Endothelial cell of umbilical vein (primary cell): ENCODE measurements at regions not wholly inside any gene's neighbourhood (a gene's known extent, or its start where the extent isn't known, plus 50 kb on each side); places are given as distances from the start of the nearest gene placed in this dataset.

Source experiments
- BruUV-seq: library from RNA; stranded (reverse); fragments of 400-500 nt; replicated peaks from 2 replicates; lab custom pipeline; 2021; lab: Mats Ljungman, UMichigan
- CTCF ChIA-PET: fragments of 300-600, 350-600 bp; sonication (Branson Sonifier 250); formaldehyde crosslinking; loops from one replicate; lab custom pipeline; 2021; ENCODE audit warnings: antibody characterized with exemption, inconsistent platforms; lab: Charles Lee
- POLR2A ChIA-PET: fragments of 300-600, 350-600 bp; sonication (Branson Sonifier 250); formaldehyde crosslinking; loops from one replicate; lab custom pipeline; 2021; ENCODE audit warnings: antibody characterized with exemption, inconsistent platforms; lab: Charles Lee
- DNase-seq: peaks from one replicate; pipeline ENCODE4 v3.0.0-alpha.2; 2011; ENCODE audit warnings: low read depth, low spot score
- FAIRE-seq: peaks from 2 replicates; lab custom pipeline; 2011; peaks lifted over from hg19 to GRCh38; lab: Jason Lieb, UNC
- H2AFZ ChIP-seq: 2 replicates; pipeline ENCODE4 v1.6.0; 2012; ENCODE audit warnings: low read depth, low read length, control low read depth, inconsistent platforms
- H3K27ac ChIP-seq: 2 replicates; pipeline ENCODE4 v1.5.1; 2011; ENCODE audit warnings: low read depth, mild to moderate bottlenecking, control low read depth, low read length, moderate library complexity; ENCODE audit not compliant: insufficient read depth
- H3K27me3 ChIP-seq, 2 experiments: 2 replicates each; pipeline versions ENCODE4 v1.6.0 to v1.6.1; 2011; ENCODE audit warnings: low read length in 2 of 2, mixed read lengths in 1 of 2; ENCODE audit not compliant: control insufficient read depth in 2 of 2, insufficient read depth in 2 of 2
- H3K36me3 ChIP-seq, 2 experiments: 2 replicates in 1 of 2; 3 replicates in 1 of 2; pipeline ENCODE4 v1.5.1; 2011; ENCODE audit warnings: low read length in 2 of 2, mild to moderate bottlenecking in 1 of 2, moderate library complexity in 1 of 2; ENCODE audit not compliant: control insufficient read depth in 2 of 2, insufficient read depth in 2 of 2; ENCODE audit errors: extremely low read depth in 1 of 2
- H3K4me1 ChIP-seq: 3 replicates; pipeline ENCODE4 v1.5.1; 2011; ENCODE audit warnings: mild to moderate bottlenecking, low read length; ENCODE audit not compliant: control insufficient read depth, insufficient read depth; ENCODE audit errors: extremely low read depth
- H3K4me2 ChIP-seq: 2 replicates; pipeline ENCODE4 v1.6.1; 2011; ENCODE audit warnings: low read length, control low read depth, mixed read lengths; ENCODE audit not compliant: insufficient read depth
- H3K4me3 ChIP-seq, 3 experiments: fragments of 200-600 bp in 1 of 3; sonication (generic), shearing (Covaris generic) in 1 of 3; replicated peaks in 1 of 3; 2 replicates each; pipeline ENCODE4 v1.5.1; 2011 to 2016; ENCODE audit warnings: control low read depth in 3 of 3, low read length in 3 of 3, mild to moderate bottlenecking in 2 of 3, inconsistent platforms in 1 of 3, low read depth in 1 of 3, moderate library complexity in 1 of 3; ENCODE audit not compliant: insufficient read depth in 1 of 3
- H3K79me2 ChIP-seq: 2 replicates; pipeline ENCODE4 v1.6.0; 2012; ENCODE audit warnings: low read length, inconsistent platforms; ENCODE audit not compliant: control insufficient read depth, insufficient read depth
- H3K9ac ChIP-seq: replicated peaks from 2 replicates; pipeline ENCODE3; 2011; ENCODE audit warnings: low read length, control low read depth; ENCODE audit not compliant: insufficient read depth; ENCODE audit errors: extremely low read depth
- H3K9me1 ChIP-seq: replicated peaks from 3 replicates; pipeline ENCODE4 v1.6.0; 2011; ENCODE audit warnings: mild to moderate bottlenecking, low read length; ENCODE audit not compliant: control insufficient read depth, insufficient read depth; ENCODE audit errors: extremely low read depth
- H3K9me3 ChIP-seq: replicated peaks from 2 replicates; pipeline ENCODE4 v1.5.1; 2012; ENCODE audit warnings: low read length, inconsistent platforms; ENCODE audit not compliant: control insufficient read depth, insufficient read depth
- H4K20me1 ChIP-seq: replicated peaks from 2 replicates; pipeline ENCODE3; 2011; ENCODE audit warnings: mild to moderate bottlenecking, low read length; ENCODE audit not compliant: control insufficient read depth, insufficient read depth; ENCODE audit errors: extremely low read depth
- CTCF ChIP-seq, 2 donors: IDR thresholded peaks; 1 replicate in 1 of 2; 2 replicates in 1 of 2; pipeline ENCODE4 v1.5.1; 2011; ENCODE audit warnings: low read length in 2 of 2, mild to moderate bottlenecking in 2 of 2, moderate library complexity in 2 of 2, control low read depth in 1 of 2, inconsistent platforms in 1 of 2, low read depth in 1 of 2; ENCODE audit not compliant: insufficient read depth in 1 of 2; ENCODE audit errors: extremely low read depth in 1 of 2
- EZH2 ChIP-seq: IDR thresholded peaks from 2 replicates; pipeline ENCODE4 v1.6.1; 2012; ENCODE audit warnings: borderline replicate concordance, low read depth, mild to moderate bottlenecking, moderate library complexity, low read length, inconsistent platforms; ENCODE audit not compliant: severe bottlenecking
- FOS ChIP-seq: IDR thresholded peaks from 2 replicates; pipeline ENCODE4 v1.6.1; 2011; ENCODE audit warnings: mild to moderate bottlenecking, low read length, moderate library complexity, borderline replicate concordance; ENCODE audit not compliant: insufficient read depth
- GATA2 ChIP-seq: IDR thresholded peaks from 2 replicates; pipeline ENCODE4 v1.7.0; 2011; ENCODE audit warnings: low read depth, mild to moderate bottlenecking, moderate library complexity, mixed read lengths, low read length; ENCODE audit not compliant: insufficient read length, insufficient read depth
- JUN ChIP-seq: IDR thresholded peaks from 2 replicates; pipeline ENCODE4 v1.6.1; 2011; ENCODE audit warnings: borderline replicate concordance, low read depth; ENCODE audit not compliant: insufficient read length, insufficient read depth
- MAX ChIP-seq: IDR thresholded peaks from 2 replicates; pipeline ENCODE4 v1.6.1; 2011; ENCODE audit not compliant: insufficient read depth, insufficient read length
- MYC ChIP-seq: IDR thresholded peaks from one replicate; pipeline ENCODE4 v1.6.1; 2011; ENCODE audit warnings: mild to moderate bottlenecking, low read depth, low read length
- POLR2A ChIP-seq: IDR thresholded peaks from 2 replicates; pipeline ENCODE4 v1.6.1; 2012; ENCODE audit warnings: low read depth, mild to moderate bottlenecking, control low read depth, low read length
- POLR2AphosphoS5 ChIP-seq: IDR thresholded peaks from 2 replicates; pipeline ENCODE4 v1.6.1; 2012; ENCODE audit warnings: low read depth, mild to moderate bottlenecking, control low read depth, low read length, moderate library complexity; ENCODE audit not compliant: insufficient read depth
- dilution Hi-C: fragments of 300-500 bp; cut with MboI; formaldehyde crosslinking; loops from one replicate; pipeline ENCODE4 v1.15.0; 2019; ENCODE audit warnings: low sequenced_read_pairs; ENCODE audit not compliant: extremely low pct_ligation_motif_present
- intact Hi-C: fragments of 100-400 bp; cut with micrococcal nuclease; formaldehyde crosslinking; loops from one replicate; pipeline ENCODE4 v1.10.0; 2022

- Histone ChIP-seq H3K27me3 (no peaks in the 10 kb centered on the region), H3K9ac (no peak overlapping the region), H3K4me1 (no peaks in the 10 kb centered on the region), H3K9me1 (no peaks in the 10 kb centered on the region), H3K79me2 (no peaks in the 10 kb centered on the region), H3K9me3 (no peaks in the 10 kb centered on the region), H4K20me1 (no peaks in the 10 kb centered on the region), H3K4me2 (no peak overlapping the region), H3K27ac (no peak overlapping the region), H3K4me3 (no peak overlapping the region), H3K36me3 (no peaks in the 10 kb centered on the region), H2AFZ (no peak overlapping the region)
- POLR2A ChIA-PET, result no interaction called here
- FAIRE-seq (no peak), DNase-seq (no peak)
- no TSS peak for BruUV-seq
- dilution Hi-C loops, result no loop called here
- intact Hi-C loops, result no loop called here
- CTCF ChIA-PET, result no interaction called here
- no peak for TF ChIP-seq CTCF (IDR thresholded peaks at IDR 0.05; ENCODE audit: extremely low read depth in 1 of 2, insufficient read depth in 1 of 2, low read depth in 1 of 2, low read length in 2 of 2)
- no peak for TF ChIP-seq MAX
- TF ChIP-seq EZH2, result no peak
- no peak for TF ChIP-seq POLR2AphosphoS5
- TF ChIP-seq FOS, result no peak
- TF ChIP-seq MYC, result no peak
- TF ChIP-seq GATA2, result no peak
- no peak for TF ChIP-seq POLR2A
- no peak for TF ChIP-seq JUN
Observed at GRCh38 chr3:67232642-67233041, 234.5 kb downstream of the KBTBD8 start.
